ENCODE measurements at regions not wholly inside any gene's neighbourhood (a gene's known extent, or its start where the extent isn't known, plus 50 kb on each side); places are given as distances from the start of the nearest gene placed in this dataset.
A peak's percentile ranks its signal among the peaks of the same experiment; 100 is the strongest.

- Histone ChIP-seq H3K27ac (ENCODE audit: insufficient read depth in 1 of 2, low read depth in 1 of 2, low read length in 2 of 2, poor library complexity in 1 of 2, severe bottlenecking in 2 of 2) (no peak overlapping the region), H3K9me3 (ENCODE audit: control extremely low read depth in 1 of 5, control insufficient read depth in 4 of 5, insufficient read depth in 2 of 5, low read depth in 1 of 5, low read length in 4 of 5) (peaks cover 0 to 5% (median 0%) of the 10 kb centered on the region in 5 experiments), H3K36me3 (ENCODE audit: control insufficient read depth in 4 of 4, insufficient read depth in 4 of 4, low read length in 3 of 4) (no peaks in the 10 kb centered on the region), H3K4me1 (ENCODE audit: control extremely low read depth in 1 of 4, control insufficient read depth in 4 of 4, insufficient read depth in 4 of 4, low read length in 3 of 4) (no peaks in the 10 kb centered on the region), H3K4me3 (ENCODE audit: control insufficient read depth in 1 of 7, extremely low read depth in 1 of 7, insufficient read depth in 4 of 7, low read depth in 2 of 7, low read length in 6 of 7) (no peak overlapping the region), H3K27me3 (replicated peaks in 2 of 5; ENCODE audit: control insufficient read depth in 4 of 5, insufficient read depth in 5 of 5, low read length in 4 of 5) (peaks cover 2 to 6% (median 3%) of the 10 kb centered on the region in 5 experiments)
- ChIA-PET CTCF (no interaction called here), POLR2A (no interaction called here)
- WGBS (ENCODE audit: insufficient coverage), result 81% methylated on average over 3 of the region's 6 CpGs
- no peak for DNase-seq
These were observed 60.7 kb upstream of the TOX2 start for GRCh38 chr20:43853918-43854317.

GRCh38 chr20:43853174-43853803, 61.4 kb upstream of the TOX2 start:
- DNase-seq, result no peak
- Histone ChIP-seq H3K4me1 (ENCODE audit: control extremely low read depth in 1 of 4, control insufficient read depth in 4 of 4, insufficient read depth in 4 of 4, low read length in 3 of 4) (no peaks in the 10 kb centered on the region), H3K27ac (ENCODE audit: insufficient read depth in 1 of 2, low read depth in 1 of 2, low read length in 2 of 2, poor library complexity in 1 of 2, severe bottlenecking in 2 of 2) (no peak overlapping the region), H3K36me3 (ENCODE audit: control insufficient read depth in 4 of 4, insufficient read depth in 4 of 4, low read length in 3 of 4) (no peaks in the 10 kb centered on the region), H3K9me3 (ENCODE audit: control extremely low read depth in 1 of 5, control insufficient read depth in 4 of 5, insufficient read depth in 2 of 5, low read depth in 1 of 5, low read length in 4 of 5) (peaks cover 0 to 5% (median 0%) of the 10 kb centered on the region in 5 experiments), H3K27me3 (replicated peaks in 2 of 5; ENCODE audit: control insufficient read depth in 4 of 5, insufficient read depth in 5 of 5, low read length in 4 of 5) (peaks cover 0 to 6% (median 3%) of the 10 kb centered on the region in 5 experiments), H3K4me3 (ENCODE audit: control insufficient read depth in 1 of 7, extremely low read depth in 1 of 7, insufficient read depth in 4 of 7, low read depth in 2 of 7, low read length in 6 of 7) (no peak overlapping the region)
- no CpG with 5 or more reads among the region's 9 CpGs for WGBS (ENCODE audit: insufficient coverage)
- POLR2A ChIA-PET, result no interaction called here
- CTCF ChIA-PET, result interaction anchor here (1.3 kb wide), 1 partner anchor 19 kb away, joined by 3 read pairs; no protein-coding TSS in a partner anchor

GRCh38 chr20:43849496-43850186, 65.0 kb upstream of the TOX2 start:
- CTCF ChIA-PET, result no interaction called here
- no peak overlapping the region for H3K27ac ChIP-seq (ENCODE audit: insufficient read depth in 1 of 2, low read depth in 1 of 2, low read length in 2 of 2, poor library complexity in 1 of 2, severe bottlenecking in 2 of 2)
- H3K27me3 ChIP-seq (replicated peaks in 2 of 5; ENCODE audit: control insufficient read depth in 4 of 5, insufficient read depth in 5 of 5, low read length in 4 of 5), result peaks cover 0 to 7% (median 4%) of the 10 kb centered on the region in 5 experiments

GRCh38 chr20:43846516-43846905, 68.1 kb upstream of the TOX2 start:
- Histone ChIP-seq H3K9me3 (ENCODE audit: control extremely low read depth in 1 of 5, control insufficient read depth in 4 of 5, insufficient read depth in 2 of 5, low read depth in 1 of 5, low read length in 4 of 5) (no peaks in the 10 kb centered on the region), H3K36me3 (ENCODE audit: control insufficient read depth in 4 of 4, insufficient read depth in 4 of 4, low read length in 3 of 4) (no peaks in the 10 kb centered on the region), H3K27ac (ENCODE audit: insufficient read depth in 1 of 2, low read depth in 1 of 2, low read length in 2 of 2, poor library complexity in 1 of 2, severe bottlenecking in 2 of 2) (no peak overlapping the region), H3K27me3 (replicated peaks in 2 of 5; ENCODE audit: control insufficient read depth in 4 of 5, insufficient read depth in 5 of 5, low read length in 4 of 5) (peaks cover 0 to 17% (median 5%) of the 10 kb centered on the region in 5 experiments), H3K4me3 (ENCODE audit: control insufficient read depth in 1 of 7, extremely low read depth in 1 of 7, insufficient read depth in 4 of 7, low read depth in 2 of 7, low read length in 6 of 7) (no peak overlapping the region), H3K4me1 (ENCODE audit: control extremely low read depth in 1 of 4, control insufficient read depth in 4 of 4, insufficient read depth in 4 of 4, low read length in 3 of 4) (no peaks in the 10 kb centered on the region)
- POLR2A ChIA-PET, result interaction anchor here (0.6 kb wide), 1 partner anchor 118 kb away, joined by 3 read pairs; no protein-coding TSS in a partner anchor
- DNase-seq, result no peak
- CTCF ChIA-PET, result no interaction called here
- WGBS (ENCODE audit: insufficient coverage), result no CpG with 5 or more reads among the region's 6 CpGs

More at GRCh38 chr20:43849496-43850186, 65.0 kb upstream of the TOX2 start:
- no peaks in the 10 kb centered on the region for H3K9me3 ChIP-seq (ENCODE audit: control extremely low read depth in 1 of 5, control insufficient read depth in 4 of 5, insufficient read depth in 2 of 5, low read depth in 1 of 5, low read length in 4 of 5)
- H3K36me3 ChIP-seq (ENCODE audit: control insufficient read depth in 4 of 4, insufficient read depth in 4 of 4, low read length in 3 of 4), result no peaks in the 10 kb centered on the region
- no peak for DNase-seq
- no peak overlapping the region for H3K4me3 ChIP-seq (ENCODE audit: control insufficient read depth in 1 of 7, extremely low read depth in 1 of 7, insufficient read depth in 4 of 7, low read depth in 2 of 7, low read length in 6 of 7)
- no peaks in the 10 kb centered on the region for H3K4me1 ChIP-seq (ENCODE audit: control extremely low read depth in 1 of 4, control insufficient read depth in 4 of 4, insufficient read depth in 4 of 4, low read length in 3 of 4)
- 90% methylated on average over 8 of the region's 13 CpGs for WGBS (ENCODE audit: insufficient coverage)
- POLR2A ChIA-PET, result no interaction called here

- H3K4me1 ChIP-seq (ENCODE audit: control extremely low read depth in 1 of 4, control insufficient read depth in 4 of 4, insufficient read depth in 4 of 4, low read length in 3 of 4), result no peaks in the 10 kb centered on the region
- H3K4me3 ChIP-seq (ENCODE audit: control insufficient read depth in 1 of 7, extremely low read depth in 1 of 7, insufficient read depth in 4 of 7, low read depth in 2 of 7, low read length in 6 of 7), result no peak overlapping the region
- H3K36me3 ChIP-seq (ENCODE audit: control insufficient read depth in 4 of 4, insufficient read depth in 4 of 4, low read length in 3 of 4), result no peaks in the 10 kb centered on the region
- no peak overlapping the region for H3K27ac ChIP-seq (ENCODE audit: insufficient read depth in 1 of 2, low read depth in 1 of 2, low read length in 2 of 2, poor library complexity in 1 of 2, severe bottlenecking in 2 of 2)
- H3K27me3 ChIP-seq (replicated peaks in 2 of 5; ENCODE audit: control insufficient read depth in 4 of 5, insufficient read depth in 5 of 5, low read length in 4 of 5), result peaks cover 0 to 24% (median 8%) of the 10 kb centered on the region in 5 experiments
- no peaks in the 10 kb centered on the region for H3K9me3 ChIP-seq (ENCODE audit: control extremely low read depth in 1 of 5, control insufficient read depth in 4 of 5, insufficient read depth in 2 of 5, low read depth in 1 of 5, low read length in 4 of 5)
- peak in 2 of 3 donors; percentile 15 to 34 for DNase-seq
- CTCF ChIA-PET, result no interaction called here
- POLR2A ChIA-PET, result no interaction called here
- 65% methylated on average over 4 of the region's 6 CpGs for WGBS (ENCODE audit: insufficient coverage)
These were observed 69.7 kb upstream of the TOX2 start for GRCh38 chr20:43844778-43845614.

GRCh38 chr20:43843965-43844660, 70.5 kb upstream of the TOX2 start:
- CTCF ChIA-PET, result interaction anchor here (2.1 kb wide), 1 partner anchor 10 kb away, joined by 4 read pairs; no protein-coding TSS in a partner anchor
- Histone ChIP-seq H3K36me3 (ENCODE audit: control insufficient read depth in 4 of 4, insufficient read depth in 4 of 4, low read length in 3 of 4) (no peaks in the 10 kb centered on the region), H3K4me3 (ENCODE audit: control insufficient read depth in 1 of 7, extremely low read depth in 1 of 7, insufficient read depth in 4 of 7, low read depth in 2 of 7, low read length in 6 of 7) (no peak overlapping the region), H3K27ac (ENCODE audit: insufficient read depth in 1 of 2, low read depth in 1 of 2, low read length in 2 of 2, poor library complexity in 1 of 2, severe bottlenecking in 2 of 2) (no peak overlapping the region), H3K27me3 (replicated peaks in 2 of 5; ENCODE audit: control insufficient read depth in 4 of 5, insufficient read depth in 5 of 5, low read length in 4 of 5) (peaks cover 0 to 24% (median 10%) of the 10 kb centered on the region in 5 experiments), H3K9me3 (ENCODE audit: control extremely low read depth in 1 of 5, control insufficient read depth in 4 of 5, insufficient read depth in 2 of 5, low read depth in 1 of 5, low read length in 4 of 5) (no peaks in the 10 kb centered on the region), H3K4me1 (ENCODE audit: control extremely low read depth in 1 of 4, control insufficient read depth in 4 of 4, insufficient read depth in 4 of 4, low read length in 3 of 4) (no peaks in the 10 kb centered on the region)
- no peak for DNase-seq
- 100% methylated on average over 5 of the region's 6 CpGs for WGBS (ENCODE audit: insufficient coverage)
- POLR2A ChIA-PET, result no interaction called here

All from common myeloid progenitor, CD34-positive (primary cell).